ENCODE measurements at regions not wholly inside any gene's neighbourhood (a gene's known extent, or its start where the extent isn't known, plus 50 kb on each side); places are given as distances from the start of the nearest gene placed in this dataset.

GRCh38 chr1:65020774-65021173 is 54.4 kb upstream of the JAK1 start:
- TF ChIP-seq CTCF (IDR thresholded peaks at IDR 0.05) = peak; percentile 16
- no peak for TF ChIP-seq EZH2 (IDR thresholded peaks at IDR 0.05; ENCODE audit: borderline replicate concordance, insufficient read depth, low read depth, low read length, poor library complexity, severe bottlenecking)
